SK-N-MC (cell line): ENCODE measurements at regions not wholly inside any gene's neighbourhood (a gene's known extent, or its start where the extent isn't known, plus 50 kb on each side); places are given as distances from the start of the nearest gene placed in this dataset.

Experiments used
- EZH2 ChIP-seq: fragments of 200-600 bp; sonication (generic); IDR thresholded peaks from one replicate; pipeline ENCODE4 v1.6.1; 2017; ENCODE audit warnings: antibody characterized with exemption
- POLR2AphosphoS5 ChIP-seq: IDR thresholded peaks from 2 replicates; pipeline ENCODE4 v1.6.1; 2012; ENCODE audit warnings: mild to moderate bottlenecking, low read depth, low read length, borderline replicate concordance

DNA sequence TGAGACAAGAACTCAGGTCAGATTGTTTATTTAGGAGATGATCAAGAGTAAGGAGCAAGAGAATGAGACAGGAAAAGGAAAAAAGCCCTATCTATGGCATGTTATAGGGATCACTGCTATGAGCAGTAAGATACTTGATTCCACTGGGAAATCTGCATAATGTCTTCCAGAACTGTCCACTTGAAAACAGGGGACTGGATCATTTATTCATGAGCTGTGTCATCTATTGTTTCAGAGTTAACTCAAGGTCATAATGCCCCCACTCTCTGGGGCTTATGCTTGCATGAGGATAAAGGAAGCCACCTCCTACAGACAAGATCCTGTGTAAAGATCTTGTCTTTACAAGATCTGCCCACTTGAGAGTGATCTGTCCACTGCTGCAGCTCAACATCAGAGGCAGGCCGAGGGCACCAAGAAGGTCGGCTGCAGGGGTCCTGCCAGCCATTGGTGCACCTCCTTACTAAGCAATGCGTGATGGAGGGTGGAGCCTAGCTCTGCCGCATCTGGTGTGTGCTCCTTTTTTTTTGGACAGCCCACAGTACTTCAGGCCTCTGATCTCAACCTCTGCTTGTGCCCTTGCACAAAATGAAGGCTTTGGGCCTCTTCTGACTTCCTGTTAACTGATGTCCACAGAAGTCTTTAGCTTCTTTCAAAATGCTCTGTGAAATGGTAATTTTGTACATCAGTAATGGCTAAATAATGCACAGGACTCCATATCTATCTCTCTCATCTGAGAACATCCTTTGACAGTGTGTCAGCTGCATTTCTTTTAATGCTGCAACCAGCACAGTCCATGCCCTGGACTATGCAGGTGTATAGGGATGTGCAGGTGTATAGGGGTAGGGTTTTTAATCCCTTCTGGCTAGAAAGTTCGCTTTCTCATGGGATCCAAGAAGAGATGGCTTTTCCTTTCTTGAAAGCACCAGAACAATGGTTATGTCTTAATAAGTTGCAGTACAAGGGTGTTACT, 95.9 kb upstream of the TRPC3 start:
- TF ChIP-seq EZH2 (no peak), POLR2AphosphoS5 (no peak)
